ENCODE measurements at regions not wholly inside any gene's neighbourhood (a gene's known extent, or its start where the extent isn't known, plus 50 kb on each side); places are given as distances from the start of the nearest gene placed in this dataset.

DNA sequence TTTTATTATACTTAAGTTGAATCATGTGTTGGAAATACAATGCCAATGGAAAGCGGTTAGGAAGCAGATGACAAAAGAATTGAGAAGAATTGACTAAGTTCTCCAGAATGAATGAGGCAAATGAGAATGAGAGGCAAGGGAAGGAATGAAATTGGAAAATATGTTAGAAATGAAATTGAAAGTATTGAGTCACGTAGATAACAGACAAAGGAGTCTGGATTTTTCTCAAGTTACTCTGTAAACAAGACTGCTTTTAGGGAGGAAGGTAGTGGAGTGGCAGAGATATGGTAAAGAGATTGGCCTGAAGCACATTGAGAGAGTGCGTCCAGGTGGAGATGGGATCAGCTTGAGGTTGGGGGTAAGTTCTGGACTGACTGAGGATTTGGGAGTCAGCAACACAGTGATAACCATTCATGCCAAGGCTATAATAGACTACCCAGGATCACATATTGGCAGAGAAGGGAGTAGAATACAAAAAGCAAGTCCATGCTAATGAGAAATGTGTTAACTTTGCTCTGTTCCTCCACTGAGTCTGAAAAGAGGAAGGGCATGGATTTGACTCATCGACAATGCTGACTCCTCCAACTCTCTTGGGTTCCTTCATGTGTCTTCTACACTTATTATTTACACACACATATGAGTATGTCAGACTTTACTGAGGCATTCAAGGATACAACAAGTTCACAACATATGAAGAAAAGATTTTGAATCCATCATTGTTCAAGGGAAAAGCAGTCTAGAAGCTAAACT is 814.2 kb upstream of the ZNF608 start:
- no peaks in the 10 kb centered on the region for H3K36me3 Mint-ChIP-seq
- no peak for ATAC-seq
- H3K27ac Mint-ChIP-seq, result no peak overlapping the region
- H3K4me3 Mint-ChIP-seq, result no peak overlapping the region
- H3K4me1 Mint-ChIP-seq, result no peaks in the 10 kb centered on the region
- H3K27me3 Mint-ChIP-seq, result no peaks in the 10 kb centered on the region
- POLR2A ChIA-PET, result no interaction called here
- DNase-seq, result no peak
- peaks cover 0 to 23% (median 10%) of the 10 kb centered on the region in 9 donors for H3K9me3 Mint-ChIP-seq

DNA sequence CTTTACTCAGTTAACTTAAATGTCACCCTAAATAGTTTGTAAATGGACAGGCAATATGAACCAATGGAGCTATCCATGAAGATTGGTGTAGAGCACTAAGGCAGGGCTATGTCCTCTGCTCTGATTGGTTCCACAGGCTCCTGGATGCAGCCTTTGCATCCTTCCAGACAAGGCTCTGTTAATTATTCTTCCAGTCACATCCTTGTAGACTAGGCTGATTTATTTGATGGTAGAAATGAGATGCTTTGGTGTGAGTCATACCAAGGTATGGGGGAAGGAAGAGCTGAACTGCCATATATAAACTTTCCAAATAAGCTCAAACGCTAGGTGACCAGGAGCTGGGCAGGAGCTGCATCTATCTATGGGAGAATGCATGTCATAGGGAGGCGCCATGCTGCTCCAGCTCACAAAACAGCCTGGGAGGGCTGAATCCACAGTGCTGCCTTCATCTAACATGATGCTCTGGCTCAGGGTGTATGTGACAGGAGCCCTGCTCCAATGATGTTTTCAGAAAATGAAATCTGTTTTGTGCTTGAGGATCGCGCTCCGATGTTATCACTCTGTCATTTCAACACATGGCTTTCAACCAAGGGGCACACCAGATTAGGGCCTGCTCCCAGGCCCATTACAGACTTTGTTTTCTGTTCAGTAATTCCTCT is 818.0 kb upstream of the ZNF608 start:
- Mint-ChIP-seq H3K27me3 (no peaks in the 10 kb centered on the region), H3K4me1 (no peaks in the 10 kb centered on the region), H3K36me3 (no peaks in the 10 kb centered on the region), H3K9me3 (peaks cover 0 to 30% (median 8%) of the 10 kb centered on the region in 9 donors), H3K4me3 (no peak overlapping the region), H3K27ac (no peak overlapping the region)
- POLR2A ChIA-PET, result no interaction called here
- ATAC-seq, result no peak
- no peak for DNase-seq

DNA sequence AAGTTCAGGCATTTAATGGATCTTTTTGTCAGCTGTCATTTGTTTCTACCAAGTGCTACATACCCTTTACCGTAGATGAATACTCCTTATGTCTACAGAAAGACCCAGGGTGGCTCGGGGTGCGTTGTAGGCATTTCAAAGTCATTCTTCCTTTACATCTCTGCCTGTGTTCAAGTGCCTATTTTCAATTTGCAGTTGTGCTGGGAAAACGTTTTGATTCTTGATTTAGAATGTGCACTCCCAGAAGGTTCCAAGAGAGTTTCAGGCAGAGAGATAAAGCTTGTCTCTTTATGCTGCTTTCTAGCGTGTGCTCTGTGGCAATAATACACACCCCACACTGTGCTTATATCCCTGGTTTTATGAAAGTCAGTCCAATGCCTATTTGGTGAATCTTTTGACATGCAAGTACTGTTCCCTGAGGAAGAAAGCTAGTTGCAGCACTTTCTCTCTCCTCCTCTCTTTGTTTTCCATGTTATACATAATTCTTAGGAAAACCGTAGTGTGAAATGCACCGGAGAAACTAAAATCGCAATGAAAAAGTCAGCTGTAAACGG is 828.1 kb upstream of the ZNF608 start:
- peaks cover 4 to 12% (median 6%) of the 10 kb centered on the region in 9 donors for H3K9me3 Mint-ChIP-seq
- H3K27ac Mint-ChIP-seq, result no peak overlapping the region
- no peak for DNase-seq
- no peaks in the 10 kb centered on the region for H3K4me1 Mint-ChIP-seq
- no peaks in the 10 kb centered on the region for H3K36me3 Mint-ChIP-seq
- no peak overlapping the region for H3K4me3 Mint-ChIP-seq
- H3K27me3 Mint-ChIP-seq, result no peaks in the 10 kb centered on the region
- ATAC-seq, result no peak
- POLR2A ChIA-PET, result no interaction called here

DNA sequence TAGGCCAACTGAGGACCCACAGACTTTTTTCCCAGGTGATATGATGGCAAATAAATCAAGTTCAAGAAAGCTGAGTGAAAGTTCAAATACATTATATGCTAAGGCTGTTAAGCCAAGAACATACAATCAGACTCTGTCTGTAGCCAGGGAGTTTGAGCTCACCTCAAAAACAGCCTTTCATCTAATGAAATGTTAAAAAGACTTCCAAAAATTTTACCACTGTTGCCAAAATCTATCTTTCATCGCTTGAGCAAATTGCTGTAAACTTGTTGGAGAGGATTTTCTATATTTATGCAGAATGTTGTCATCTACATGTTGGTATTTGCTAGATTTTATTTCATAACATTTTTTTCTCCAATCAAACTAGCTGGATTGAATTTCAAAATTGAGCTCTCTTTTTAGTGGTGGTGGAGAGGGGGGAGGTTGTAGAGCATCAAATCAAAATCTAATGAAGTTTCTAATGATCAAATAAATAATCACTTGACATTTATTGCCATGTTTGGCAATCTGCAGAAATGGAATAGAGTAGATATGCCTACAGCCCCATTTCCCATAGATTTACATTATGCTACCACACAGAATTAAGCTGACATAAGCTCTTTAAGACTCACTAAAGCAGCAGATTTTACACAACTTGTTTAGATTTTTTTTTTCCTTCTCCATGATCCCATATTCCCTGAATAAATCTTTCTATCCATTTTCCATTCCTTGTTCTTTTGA is 828.9 kb upstream of the ZNF608 start:
- ATAC-seq, result no peak
- Mint-ChIP-seq H3K4me3 (peak overlapping the region in 1 of 10 donors; percentile 24), H3K4me1 (no peaks in the 10 kb centered on the region), H3K9me3 (peaks cover 4 to 11% (median 6%) of the 10 kb centered on the region in 9 donors), H3K27ac (no peak overlapping the region), H3K27me3 (no peaks in the 10 kb centered on the region), H3K36me3 (no peaks in the 10 kb centered on the region)
- DNase-seq, result no peak
- POLR2A ChIA-PET, result no interaction called here

DNA sequence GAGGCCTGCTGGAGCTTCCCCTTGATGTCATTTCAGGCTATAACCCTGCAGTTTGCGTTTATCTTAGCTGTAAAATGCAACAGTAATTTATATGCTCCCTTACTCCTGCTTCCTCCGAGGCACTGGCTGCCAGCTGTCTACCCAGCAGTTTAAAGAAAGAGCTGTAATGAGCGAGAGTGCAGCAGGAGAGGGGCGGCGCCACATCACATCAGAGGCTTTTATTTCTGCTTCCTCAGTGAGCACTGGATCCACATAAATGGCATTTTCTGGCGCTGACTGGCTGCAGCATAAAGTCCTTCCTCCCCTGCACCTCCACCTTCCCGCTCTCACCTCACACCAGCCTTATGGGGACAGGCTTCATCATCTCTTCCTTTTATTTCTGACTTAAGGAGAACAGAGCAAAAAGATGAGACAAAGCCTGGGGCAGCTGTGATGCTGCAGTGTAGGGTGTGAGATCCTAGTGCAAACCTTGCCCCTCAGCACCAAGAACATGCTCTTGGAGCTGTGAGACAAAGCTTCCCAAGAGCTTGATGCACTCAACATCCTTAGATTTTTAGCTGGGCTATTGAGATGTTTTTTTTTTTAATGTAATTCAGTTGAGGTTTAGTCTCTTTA is 829.6 kb upstream of the ZNF608 start:
- Mint-ChIP-seq H3K4me3 (peak overlapping the region in 1 of 10 donors; percentile 24), H3K27me3 (no peaks in the 10 kb centered on the region), H3K36me3 (no peaks in the 10 kb centered on the region), H3K4me1 (no peaks in the 10 kb centered on the region), H3K9me3 (peaks cover 2 to 11% (median 6%) of the 10 kb centered on the region in 9 donors), H3K27ac (no peak overlapping the region)
- POLR2A ChIA-PET, result no interaction called here
- DNase-seq (no peak), ATAC-seq (no peak)

DNA sequence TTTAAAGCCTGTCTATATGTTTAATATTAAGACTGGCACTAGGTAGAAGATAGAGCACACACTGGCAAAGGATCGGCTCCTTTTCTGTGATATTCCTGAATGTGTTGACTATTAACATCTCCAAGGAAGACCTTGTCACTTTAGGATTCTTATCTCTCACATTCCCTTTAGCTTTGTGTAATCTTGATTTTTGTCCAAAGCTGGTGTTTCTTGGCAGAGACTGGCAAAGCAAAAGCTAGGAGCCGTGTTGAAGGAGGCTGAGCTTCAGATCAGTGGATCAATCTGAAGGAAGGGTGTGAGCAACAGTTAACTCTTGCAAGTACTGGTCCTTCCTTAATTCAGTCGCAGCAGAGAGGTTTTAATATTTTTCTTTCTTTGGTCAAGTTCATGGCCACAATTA is 830.4 kb upstream of the ZNF608 start:
- no peak overlapping the region for H3K4me3 Mint-ChIP-seq

DNA sequence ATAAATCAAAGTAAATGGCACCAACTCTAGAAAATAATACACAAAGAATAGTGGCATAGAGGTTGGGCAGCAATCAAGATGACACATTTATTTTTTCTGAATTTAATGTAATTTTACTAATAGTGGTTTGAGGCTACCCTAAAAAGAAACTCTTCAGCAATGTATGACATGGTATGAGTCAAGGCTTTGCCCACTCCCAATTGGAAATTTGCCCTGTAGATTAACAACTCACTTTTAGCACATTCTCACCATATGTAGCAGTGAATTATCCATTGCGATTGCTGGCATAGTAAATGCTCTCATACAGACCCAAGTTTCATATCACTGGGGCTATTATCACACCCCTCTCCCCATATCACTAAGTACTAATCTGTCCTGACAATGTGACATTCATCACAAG is 832.1 kb upstream of the ZNF608 start:
- no peak overlapping the region for H3K4me3 Mint-ChIP-seq
- DNase-seq, result no peak
- no peak for ATAC-seq
- no peaks in the 10 kb centered on the region for H3K27me3 Mint-ChIP-seq
- H3K9me3 Mint-ChIP-seq, result peaks cover 0 to 18% (median 5%) of the 10 kb centered on the region in 9 donors
- no peaks in the 10 kb centered on the region for H3K4me1 Mint-ChIP-seq
- no peaks in the 10 kb centered on the region for H3K36me3 Mint-ChIP-seq
- POLR2A ChIA-PET, result no interaction called here
- H3K27ac Mint-ChIP-seq, result no peak overlapping the region

More for the DNA sequence above, 830.4 kb upstream of the ZNF608 start:
- POLR2A ChIA-PET, result no interaction called here
- Mint-ChIP-seq H3K27me3 (no peaks in the 10 kb centered on the region), H3K4me1 (no peaks in the 10 kb centered on the region), H3K36me3 (no peaks in the 10 kb centered on the region), H3K9me3 (peaks cover 0 to 18% (median 6%) of the 10 kb centered on the region in 9 donors), H3K27ac (no peak overlapping the region)
- no peak for ATAC-seq
- DNase-seq, result no peak

DNA sequence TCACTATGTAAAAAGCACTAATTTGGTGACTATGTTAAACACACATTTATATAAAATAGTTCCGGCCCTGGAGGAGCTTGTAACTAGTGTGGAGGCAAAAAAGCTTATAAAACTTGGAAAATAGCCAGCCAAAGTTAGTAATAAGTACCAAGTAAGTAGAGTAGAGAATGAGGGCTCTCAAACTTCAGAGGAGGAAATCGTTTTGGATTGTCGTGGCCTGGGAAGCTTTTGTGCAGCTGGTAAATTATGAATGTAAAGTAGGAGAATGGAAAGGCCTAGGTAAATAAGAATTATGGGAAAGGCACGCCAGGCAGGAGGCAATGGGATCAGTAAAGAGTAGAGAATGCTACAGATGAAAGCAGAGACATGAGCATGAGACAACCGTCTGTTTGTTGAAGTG is 832.7 kb upstream of the ZNF608 start:
- POLR2A ChIA-PET, result no interaction called here
- Mint-ChIP-seq H3K4me1 (no peaks in the 10 kb centered on the region), H3K4me3 (no peak overlapping the region), H3K27ac (no peak overlapping the region), H3K36me3 (no peaks in the 10 kb centered on the region), H3K27me3 (no peaks in the 10 kb centered on the region), H3K9me3 (peaks cover 0 to 18% (median 5%) of the 10 kb centered on the region in 9 donors)
- DNase-seq (no peak), ATAC-seq (no peak)

DNA sequence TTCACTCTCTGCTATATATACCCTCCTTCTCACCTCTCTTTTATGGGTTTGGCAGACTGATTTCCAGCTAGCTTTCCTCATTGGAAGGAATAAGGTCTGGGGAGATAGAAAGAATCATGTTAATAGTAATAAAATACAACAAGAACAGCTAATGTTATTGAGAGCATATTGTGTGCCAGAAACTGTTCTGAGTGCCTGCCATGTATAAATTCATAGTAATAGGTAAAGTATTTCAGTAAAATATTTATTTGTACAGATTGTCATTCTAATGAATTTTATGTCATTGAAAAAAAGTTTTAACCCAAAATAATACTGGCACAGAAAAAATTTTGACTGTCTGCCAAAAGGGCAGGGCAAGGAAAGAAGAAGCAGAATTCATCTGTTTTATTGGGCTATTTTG is 834.9 kb upstream of the ZNF608 start:
- H3K27me3 Mint-ChIP-seq, result no peaks in the 10 kb centered on the region
- peaks cover 0 to 18% (median 2%) of the 10 kb centered on the region in 9 donors for H3K9me3 Mint-ChIP-seq
- POLR2A ChIA-PET, result no interaction called here
- no peak overlapping the region for H3K27ac Mint-ChIP-seq
- ATAC-seq (no peak), DNase-seq (no peak)
- no peaks in the 10 kb centered on the region for H3K36me3 Mint-ChIP-seq
- no peak overlapping the region for H3K4me3 Mint-ChIP-seq
- H3K4me1 Mint-ChIP-seq, result no peaks in the 10 kb centered on the region

DNA sequence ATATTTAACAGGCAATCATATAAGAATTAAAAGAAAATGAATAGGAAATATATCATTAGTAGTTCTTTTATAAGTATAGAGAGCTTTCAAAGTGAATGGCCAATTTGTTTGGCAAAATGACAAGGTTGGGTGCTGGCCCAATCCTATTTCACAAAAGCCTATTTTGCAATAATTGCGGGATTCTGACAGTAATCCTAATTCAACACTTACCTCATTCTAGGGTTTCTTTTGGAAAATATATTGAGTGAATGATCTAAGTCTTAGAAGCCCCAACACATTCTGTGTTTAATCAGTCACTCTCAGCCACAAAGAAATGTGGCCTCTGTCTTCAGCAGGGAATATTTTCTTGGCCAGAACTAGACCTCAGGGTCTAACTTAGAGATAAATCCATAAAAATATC is 835.9 kb upstream of the ZNF608 start:
- Mint-ChIP-seq H3K27me3 (no peaks in the 10 kb centered on the region), H3K4me3 (no peak overlapping the region), H3K36me3 (no peaks in the 10 kb centered on the region), H3K4me1 (no peaks in the 10 kb centered on the region), H3K27ac (no peak overlapping the region), H3K9me3 (peaks cover 0 to 16% (median 2%) of the 10 kb centered on the region in 9 donors)
- POLR2A ChIA-PET, result no interaction called here
- no peak for DNase-seq
- ATAC-seq, result no peak

DNA sequence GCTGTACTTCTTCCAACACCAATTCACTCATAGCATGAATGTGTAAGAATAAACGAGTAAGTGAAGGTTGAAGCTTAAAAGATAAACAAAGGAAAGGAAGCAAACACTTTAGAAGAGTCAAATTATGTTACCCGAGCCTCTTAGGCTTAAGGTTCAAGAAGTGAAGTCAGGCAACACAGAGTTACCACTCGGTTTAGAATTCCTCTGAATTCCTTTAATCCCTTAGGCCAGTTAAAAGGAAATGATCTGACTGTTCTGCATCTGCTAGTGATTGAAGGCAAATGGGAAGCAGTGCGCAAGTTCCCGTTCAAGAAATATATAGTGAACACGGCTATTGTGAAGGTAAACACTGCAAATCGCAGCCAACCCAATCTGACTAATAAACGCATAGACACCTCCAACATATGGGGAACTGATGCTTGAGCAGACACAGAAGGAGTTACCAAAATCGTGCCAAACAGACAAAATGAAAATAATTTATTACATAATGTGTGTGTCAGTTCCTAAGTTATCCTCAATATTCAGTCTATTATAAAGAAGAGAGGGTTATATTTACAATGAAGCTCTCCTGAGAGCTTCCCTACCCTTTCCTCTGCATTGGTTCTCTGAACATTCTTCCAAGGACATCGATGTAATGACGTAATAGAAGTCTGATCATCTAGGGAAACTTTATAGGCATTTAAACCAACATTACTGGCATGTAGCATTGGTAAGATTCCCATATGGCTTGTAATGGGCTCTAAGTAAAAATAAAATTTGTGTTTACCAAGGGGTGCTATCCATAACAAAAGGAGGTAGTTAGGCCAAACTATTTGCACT is 837.1 kb upstream of the ZNF608 start:
- no peak overlapping the region for H3K4me3 Mint-ChIP-seq
- H3K9me3 Mint-ChIP-seq, result peaks cover 0 to 24% (median 5%) of the 10 kb centered on the region in 9 donors
- H3K27ac Mint-ChIP-seq, result no peak overlapping the region
- ATAC-seq (no peak), DNase-seq (no peak)
- H3K4me1 Mint-ChIP-seq, result peaks cover 0 to 2% (median 0%) of the 10 kb centered on the region in 4 donors
- H3K27me3 Mint-ChIP-seq, result no peaks in the 10 kb centered on the region
- POLR2A ChIA-PET, result no interaction called here
- H3K36me3 Mint-ChIP-seq, result no peaks in the 10 kb centered on the region

DNA sequence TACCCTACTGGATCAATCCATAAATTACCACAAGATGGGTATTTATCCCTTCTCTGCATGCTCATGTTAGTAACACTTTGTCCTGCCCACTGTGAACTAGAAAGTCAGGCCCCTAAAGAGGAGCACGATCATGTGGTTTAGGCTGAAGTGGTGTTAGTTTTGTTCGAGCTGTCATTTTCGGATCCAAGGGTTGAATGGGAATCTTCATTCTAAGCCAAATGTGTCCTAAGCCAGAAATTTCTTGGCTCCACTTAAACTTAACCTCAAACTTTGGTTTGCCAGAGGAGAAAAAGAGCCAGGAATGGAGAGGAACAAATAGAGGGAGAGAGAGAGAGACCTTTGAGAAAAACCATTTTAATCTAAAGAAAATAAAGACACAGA is 837.7 kb upstream of the ZNF608 start:
- Mint-ChIP-seq H3K27me3 (no peaks in the 10 kb centered on the region), H3K9me3 (peaks cover 0 to 24% (median 5%) of the 10 kb centered on the region in 9 donors), H3K4me1 (peaks cover 0 to 2% (median 0%) of the 10 kb centered on the region in 4 donors), H3K36me3 (no peaks in the 10 kb centered on the region), H3K4me3 (no peak overlapping the region), H3K27ac (no peak overlapping the region)
- POLR2A ChIA-PET, result no interaction called here
- ATAC-seq (no peak), DNase-seq (no peak)
